B cell (primary cell): ENCODE measurements at regions not wholly inside any gene's neighbourhood (a gene's known extent, or its start where the extent isn't known, plus 50 kb on each side); places are given as distances from the start of the nearest gene placed in this dataset.

ENCODE experiments used
- ATAC-seq: fragments of 200-7000 bp; cut with Tn5 transposase; one replicate; pipeline ENCODE4 v1.10.0; 2021; ENCODE audit warnings: low read depth, mild to moderate bottlenecking, moderate number of reproducible peaks, moderate library complexity
- CTCF ChIA-PET: fragments of 350-600 bp; sonication (Branson Sonifier 250); formaldehyde crosslinking; loops from one replicate; lab custom pipeline; 2021; ENCODE audit warnings: antibody characterized with exemption, inconsistent platforms; lab: Charles Lee
- POLR2A ChIA-PET: fragments of 350-600 bp; sonication (Branson Sonifier 250); formaldehyde crosslinking; loops from one replicate; lab custom pipeline; 2021; ENCODE audit warnings: antibody characterized with exemption; lab: Charles Lee
- DNase-seq: peaks from one replicate; pipeline ENCODE4 v3.0.0; 2013
- H2AFZ ChIP-seq: 2 replicates; pipeline ENCODE4 v1.6.1; 2012; ENCODE audit warnings: mild to moderate bottlenecking, low read depth, low read length; ENCODE audit not compliant: insufficient read depth, poor library complexity, severe bottlenecking
- H3K27ac ChIP-seq, 2 donors: 1 replicate in 1 of 2; 2 replicates in 1 of 2; pipeline ENCODE4 v1.5.1; 2012 to 2013; ENCODE audit warnings: low read length in 2 of 2, mild to moderate bottlenecking in 2 of 2, moderate library complexity in 1 of 2
- H3K27me3 ChIP-seq, 4 experiments: fragments of 200-600 bp in 1 of 4; sonication (generic) in 1 of 4; replicated peaks in 1 of 4; 1 replicate in 2 of 4; 2 replicates in 2 of 4; pipeline versions ENCODE4 v1.6.1 to v1.7.0; 2013 to 2016; ENCODE audit warnings: low read length in 3 of 4, mild to moderate bottlenecking in 2 of 4, mixed read lengths in 1 of 4, moderate library complexity in 1 of 4; ENCODE audit not compliant: insufficient read depth in 4 of 4, control insufficient read depth in 3 of 4; ENCODE audit errors: control extremely low read depth in 1 of 4
- H3K36me3 ChIP-seq, 2 experiments: replicated peaks in 1 of 2; 1 replicate in 1 of 2; 2 replicates in 1 of 2; pipeline versions ENCODE4 v1.6.1 to v1.7.1; 2013; ENCODE audit warnings: low read length in 1 of 2; ENCODE audit not compliant: insufficient read depth in 2 of 2, control insufficient read depth in 1 of 2; ENCODE audit errors: control extremely low read depth in 1 of 2, extremely low read depth in 1 of 2
- H3K4me1 ChIP-seq, 2 donors: fragments of 200-600 bp in 1 of 2; sonication (generic) in 1 of 2; 1 replicate in 1 of 2; 2 replicates in 1 of 2; pipeline versions ENCODE4 v1.5.1 to v1.6.1; 2013 to 2017; ENCODE audit warnings: low read length in 2 of 2; ENCODE audit not compliant: control insufficient read depth in 2 of 2, insufficient read depth in 2 of 2
- H3K4me2 ChIP-seq: replicated peaks from 2 replicates; pipeline ENCODE3; 2012; ENCODE audit warnings: mild to moderate bottlenecking, low read depth, low read length; ENCODE audit not compliant: poor library complexity, severe bottlenecking
- H3K4me3 ChIP-seq, 5 experiments: fragments of 200-600 bp in 1 of 5; sonication (generic) in 1 of 5; 1 replicate in 3 of 5; 2 replicates in 2 of 5; pipeline versions ENCODE4 v1.5.1 to v1.7.0; 2011 to 2016; ENCODE audit warnings: low read length in 4 of 5, mild to moderate bottlenecking in 4 of 5, low read depth in 2 of 5, control low read depth in 1 of 5, moderate library complexity in 1 of 5; ENCODE audit not compliant: insufficient read depth in 1 of 5; ENCODE audit errors: control extremely low read depth in 1 of 5, extremely low read depth in 1 of 5
- H3K79me2 ChIP-seq: fragments of 200-600 bp; sonication (generic); one replicate; pipeline ENCODE4 v1.6.0; 2016; ENCODE audit warnings: low read length; ENCODE audit not compliant: control insufficient read depth, insufficient read depth
- H3K9ac ChIP-seq: fragments of 200-600 bp; sonication (generic); 2 replicates; pipeline ENCODE4 v1.6.1; 2017; ENCODE audit warnings: mild to moderate bottlenecking, low read length, moderate library complexity
- H3K9me3 ChIP-seq, 3 donors: one replicate each; pipeline versions ENCODE4 v1.6.1 to v1.7.1; 2013; ENCODE audit warnings: low read length in 2 of 3; ENCODE audit not compliant: control insufficient read depth in 2 of 3, insufficient read depth in 1 of 3; ENCODE audit errors: control extremely low read depth in 1 of 3
- H4K20me1 ChIP-seq: 2 replicates; pipeline ENCODE4 v1.6.0; 2012; ENCODE audit warnings: mild to moderate bottlenecking, low read length; ENCODE audit not compliant: insufficient read depth, control insufficient read depth, poor library complexity, severe bottlenecking
- H3K27ac Mint-ChIP-seq: one replicate; pipeline ENCODE4 v1.8.0; 2021; ENCODE audit warnings: mixed read lengths
- H3K27me3 Mint-ChIP-seq: one replicate; pipeline ENCODE4 v1.8.0; 2021; ENCODE audit warnings: mixed read lengths
- H3K4me1 Mint-ChIP-seq: one replicate; pipeline ENCODE4 v1.8.0; 2021; ENCODE audit warnings: mixed read lengths
- H3K4me3 Mint-ChIP-seq: one replicate; pipeline ENCODE4 v1.8.0; 2021; ENCODE audit warnings: mixed read lengths
- H3K9me3 Mint-ChIP-seq: one replicate; pipeline ENCODE4 v1.8.0; 2022; ENCODE audit warnings: mixed read lengths; ENCODE audit not compliant: insufficient read depth
- CTCF ChIP-seq: fragments of 200-600 bp; IDR thresholded peaks from one replicate; pipeline ENCODE4 v1.8.0; 2022; ENCODE audit warnings: antibody characterized with exemption, mild to moderate bottlenecking
- EZH2 ChIP-seq: IDR thresholded peaks from 2 replicates; pipeline ENCODE4 v1.6.1; 2012; ENCODE audit warnings: borderline replicate concordance, low read depth, mild to moderate bottlenecking, moderate library complexity, low read length; ENCODE audit not compliant: insufficient read depth, poor library complexity, severe bottlenecking
- WGBS: methylation state at CpG from one replicate; pipeline ENCODE4 v1.1.5; 2013; ENCODE audit warnings: missing lambda C conversion rate; ENCODE audit not compliant: insufficient coverage; 5-methylcytosine and 5-hydroxymethylcytosine counted together
- intact Hi-C: fragments of 100-400 bp; cut with micrococcal nuclease; formaldehyde crosslinking; loops from one replicate; pipeline ENCODE4 v1.10.0; 2022

- Histone ChIP-seq H3K27ac (no peak overlapping the region), H3K4me1 (no peaks in the 10 kb centered on the region), H2AFZ (no peak overlapping the region), H3K79me2 (no peaks in the 10 kb centered on the region), H3K9me3 (no peaks in the 10 kb centered on the region), H3K4me3 (no peak overlapping the region), H3K9ac (no peak overlapping the region), H3K27me3 (no peaks in the 10 kb centered on the region), H4K20me1 (no peaks in the 10 kb centered on the region), H3K36me3 (no peaks in the 10 kb centered on the region), H3K4me2 (no peak overlapping the region)
- H3K4me1 Mint-ChIP-seq, result no peaks in the 10 kb centered on the region
- no peak for TF ChIP-seq EZH2
- TF ChIP-seq CTCF, result no peak
- ATAC-seq (no peak), DNase-seq (no peak)
- no peaks in the 10 kb centered on the region for H3K27me3 Mint-ChIP-seq
- 77% methylated on average over 5 of the region's 5 CpGs for WGBS
- ChIA-PET POLR2A (no interaction called here), CTCF (no interaction called here)
- no peak overlapping the region for H3K27ac Mint-ChIP-seq
- intact Hi-C loops, result no loop called here
- H3K9me3 Mint-ChIP-seq, result peaks cover 4% of the 10 kb centered on the region
- no peak overlapping the region for H3K4me3 Mint-ChIP-seq
These were observed 230.4 kb upstream of the PUM3 start for GRCh38 chr9:3074247-3074646.

GRCh38 chr9:3066591-3066990 is 222.7 kb upstream of the PUM3 start:
- Histone ChIP-seq H3K36me3 (no peaks in the 10 kb centered on the region), H3K79me2 (no peaks in the 10 kb centered on the region), H3K27me3 (no peaks in the 10 kb centered on the region), H3K27ac (no peak overlapping the region), H2AFZ (no peak overlapping the region), H3K4me2 (no peak overlapping the region), H3K4me1 (no peaks in the 10 kb centered on the region), H3K9ac (no peak overlapping the region), H3K4me3 (no peak overlapping the region), H4K20me1 (no peaks in the 10 kb centered on the region), H3K9me3 (no peaks in the 10 kb centered on the region)
- H3K27ac Mint-ChIP-seq, result no peak overlapping the region
- ATAC-seq, result no peak
- ChIA-PET POLR2A (no interaction called here), CTCF (no interaction called here)
- no peaks in the 10 kb centered on the region for H3K27me3 Mint-ChIP-seq
- TF ChIP-seq EZH2 (no peak), CTCF (no peak)
- 67% methylated on average over 1 of the region's 1 CpG for WGBS
- intact Hi-C loops, result no loop called here
- H3K4me3 Mint-ChIP-seq, result no peak overlapping the region
- no peak for DNase-seq
- H3K9me3 Mint-ChIP-seq, result no peaks in the 10 kb centered on the region
- no peaks in the 10 kb centered on the region for H3K4me1 Mint-ChIP-seq
